ENCODE measurements at regions not wholly inside any gene's neighbourhood (a gene's known extent, or its start where the extent isn't known, plus 50 kb on each side); places are given as distances from the start of the nearest gene placed in this dataset.
"Not testable (repeated sequence)": the region's sequence is repeated elsewhere in the genome, so short reads cannot be mapped to it uniquely, and the experiment has no call there.

DNA sequence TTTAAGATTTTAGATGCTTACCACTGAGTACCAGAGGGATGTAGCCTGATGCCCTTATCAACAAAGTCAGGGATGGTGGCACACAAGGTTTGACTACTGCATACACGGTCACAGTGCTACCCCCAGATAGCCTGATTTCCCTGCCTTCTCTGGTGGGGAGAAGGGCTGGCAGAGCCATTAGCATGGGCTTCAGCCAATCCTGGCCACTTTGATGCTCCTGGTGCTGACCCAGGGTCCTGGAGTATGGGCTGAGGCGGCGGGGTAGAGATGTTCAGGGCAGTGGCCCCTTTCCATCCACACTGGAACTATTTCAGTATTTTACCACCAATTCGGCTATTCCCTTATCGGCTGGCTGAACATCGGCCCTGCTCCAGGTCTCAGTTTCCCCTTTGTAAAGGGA is 83.2 kb downstream of the POTEB3 start:
- not testable (repeated sequence) for H3K36me3 ChIP-seq; H3K27me3 ChIP-seq (ENCODE audit: insufficient read depth, low read depth, severe bottlenecking); H3K9me3 ChIP-seq (ENCODE audit: severe bottlenecking); H3K27ac ChIP-seq; DNase-seq; H3K4me3 ChIP-seq (ENCODE audit: low read depth, low read length)

DNA sequence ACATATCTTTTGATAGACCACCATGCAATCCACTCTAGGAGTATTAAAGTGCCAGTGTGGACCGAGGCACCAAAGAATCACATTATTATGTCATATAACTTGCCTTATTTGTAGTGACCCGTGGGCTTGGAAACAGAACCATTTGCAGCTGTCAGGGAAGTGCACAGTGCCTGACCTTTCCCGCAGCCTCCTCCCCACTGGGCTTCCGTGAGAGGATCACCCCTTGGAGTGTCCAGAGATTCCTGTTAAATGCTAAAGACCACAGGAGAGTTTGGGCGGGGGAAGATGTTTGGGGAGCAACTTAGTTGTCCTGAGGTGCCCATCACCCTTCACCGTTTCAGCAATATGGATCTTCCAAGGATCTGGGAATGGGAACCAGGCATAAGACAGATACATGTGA is 84.4 kb downstream of the POTEB3 start:
- H3K27me3 ChIP-seq (ENCODE audit: insufficient read depth, low read depth, severe bottlenecking); H3K4me3 ChIP-seq (ENCODE audit: low read depth, low read length); H3K9me3 ChIP-seq (ENCODE audit: severe bottlenecking); H3K27ac ChIP-seq; H3K36me3 ChIP-seq; DNase-seq: not testable (repeated sequence)

DNA sequence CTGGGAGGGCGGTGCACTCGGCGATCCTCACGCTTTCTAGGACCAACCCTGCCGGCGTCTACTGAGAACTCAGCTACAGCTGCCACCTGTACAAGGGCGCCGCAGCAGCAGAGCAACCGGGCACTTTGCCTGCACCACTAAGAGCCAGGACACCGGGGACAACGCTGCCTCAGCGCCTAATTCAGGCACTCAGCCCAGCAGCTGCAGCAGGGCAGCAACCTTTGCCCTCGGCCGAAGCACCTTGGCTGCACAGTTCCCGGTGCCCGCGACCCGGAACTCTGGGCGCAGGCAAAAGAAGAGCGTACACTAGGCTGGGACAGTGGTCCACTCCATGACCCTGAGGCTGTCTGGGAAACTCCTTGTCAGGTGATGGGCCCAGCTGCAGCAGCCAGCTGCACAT is 85.7 kb downstream of the POTEB3 start:
- H3K27me3 ChIP-seq (ENCODE audit: insufficient read depth, low read depth, severe bottlenecking); H3K4me3 ChIP-seq (ENCODE audit: low read depth, low read length); H3K36me3 ChIP-seq; H3K9me3 ChIP-seq (ENCODE audit: severe bottlenecking); H3K27ac ChIP-seq; DNase-seq: not testable (repeated sequence)

DNA sequence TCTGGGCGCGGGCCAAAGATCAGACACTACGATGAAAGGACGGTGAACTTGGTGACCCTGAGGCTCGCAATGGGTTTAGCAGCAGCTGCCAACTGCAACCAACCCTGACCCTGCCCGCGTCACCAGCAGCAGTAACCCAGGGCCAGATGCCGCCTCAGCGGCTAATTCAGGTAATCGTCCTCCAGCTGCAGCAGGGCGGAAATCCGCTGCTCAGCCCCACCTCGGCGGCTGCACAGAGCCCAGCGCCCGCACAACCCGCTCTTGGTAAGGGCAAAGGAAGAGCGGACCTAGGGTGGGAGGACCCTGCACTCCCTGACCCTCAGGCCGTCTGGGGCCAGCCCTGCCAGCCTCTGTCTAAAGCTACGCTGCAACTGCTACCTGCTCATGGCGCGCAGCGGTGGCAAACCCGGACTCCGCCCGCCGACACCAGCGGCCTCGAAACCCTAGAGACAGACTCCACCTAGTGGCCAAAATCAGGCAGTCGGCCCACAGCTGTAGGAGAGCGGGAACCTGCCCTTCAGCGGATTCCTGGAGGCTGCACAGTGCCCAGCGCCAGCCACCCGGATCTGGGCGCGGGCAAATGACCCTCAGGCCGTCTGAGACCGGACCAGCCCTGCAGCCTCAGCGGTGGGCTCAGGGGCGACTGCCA is 87.5 kb downstream of the POTEB3 start:
- H3K27ac ChIP-seq; H3K4me3 ChIP-seq (ENCODE audit: low read depth, low read length); H3K36me3 ChIP-seq; H3K9me3 ChIP-seq (ENCODE audit: severe bottlenecking); H3K27me3 ChIP-seq (ENCODE audit: insufficient read depth, low read depth, severe bottlenecking); DNase-seq: not testable (repeated sequence)

DNA sequence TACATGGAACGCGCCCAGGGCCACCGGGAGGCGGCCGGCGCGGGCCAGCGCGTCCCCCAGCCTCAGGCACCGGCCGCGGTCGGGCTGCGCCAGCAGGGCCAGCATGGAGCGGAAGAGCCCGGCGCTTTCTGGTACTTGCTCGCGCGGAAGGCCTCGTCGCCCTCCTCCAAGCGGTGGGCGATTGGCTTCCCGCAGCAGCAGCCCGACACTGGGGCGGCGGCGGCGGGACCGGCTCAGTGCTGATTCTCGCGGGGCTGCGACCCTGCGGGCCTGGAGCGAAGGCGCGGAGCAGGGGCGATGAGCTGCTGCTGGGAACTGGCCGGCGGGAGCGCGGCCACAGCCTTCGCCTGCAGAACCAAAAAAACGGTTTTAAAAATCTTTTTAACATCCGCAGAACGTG is 95.3 kb downstream of the POTEB3 start:
- H3K27ac ChIP-seq; H3K27me3 ChIP-seq (ENCODE audit: insufficient read depth, low read depth, severe bottlenecking); H3K36me3 ChIP-seq; DNase-seq; H3K4me3 ChIP-seq (ENCODE audit: low read depth, low read length); H3K9me3 ChIP-seq (ENCODE audit: severe bottlenecking): not testable (repeated sequence)

DNA sequence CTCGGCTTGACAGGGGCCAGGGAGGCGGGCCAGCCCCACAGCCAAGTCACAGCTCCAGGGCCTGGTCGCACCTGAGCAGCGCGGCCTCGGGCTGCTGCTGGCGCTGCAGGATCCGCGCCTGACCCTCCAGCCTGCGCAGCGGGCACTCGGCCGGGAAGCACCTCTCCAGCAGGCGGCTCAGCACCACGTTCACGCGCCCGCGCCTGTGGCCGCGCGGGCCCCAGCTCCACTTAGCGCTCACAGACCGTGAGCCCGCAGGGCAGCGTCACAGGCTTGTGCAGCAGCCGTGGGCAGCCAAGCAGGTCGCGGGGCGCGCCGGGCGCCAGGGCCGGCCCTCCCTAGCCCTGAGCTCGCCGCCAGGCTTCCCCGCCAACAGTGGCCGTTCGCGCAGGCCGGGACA is 95.8 kb downstream of the POTEB3 start:
- H3K36me3 ChIP-seq; H3K4me3 ChIP-seq (ENCODE audit: low read depth, low read length); H3K9me3 ChIP-seq (ENCODE audit: severe bottlenecking); DNase-seq; H3K27ac ChIP-seq; H3K27me3 ChIP-seq (ENCODE audit: insufficient read depth, low read depth, severe bottlenecking): not testable (repeated sequence)

DNA sequence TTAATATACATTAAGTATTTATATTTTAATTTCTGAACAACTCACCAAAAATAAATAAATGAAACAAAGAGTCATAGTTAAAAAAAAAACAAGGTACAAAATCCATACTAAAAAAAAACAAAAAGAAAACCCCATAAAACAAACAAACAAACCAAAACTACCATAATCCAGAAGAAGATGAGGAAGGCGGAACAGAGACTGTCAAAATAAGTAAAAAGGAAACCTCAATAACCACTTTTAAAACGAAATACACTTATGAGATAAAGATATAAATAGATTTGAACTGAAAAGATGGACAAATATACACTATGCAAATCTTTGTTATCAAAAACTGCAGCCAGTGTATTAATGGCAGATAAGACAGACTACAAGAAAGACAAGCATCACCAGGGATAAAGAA is 103.3 kb downstream of the POTEB3 start:
- H3K36me3 ChIP-seq; H3K27ac ChIP-seq; H3K4me3 ChIP-seq (ENCODE audit: low read depth, low read length); DNase-seq; H3K27me3 ChIP-seq (ENCODE audit: insufficient read depth, low read depth, severe bottlenecking); H3K9me3 ChIP-seq (ENCODE audit: severe bottlenecking): not testable (repeated sequence)

DNA sequence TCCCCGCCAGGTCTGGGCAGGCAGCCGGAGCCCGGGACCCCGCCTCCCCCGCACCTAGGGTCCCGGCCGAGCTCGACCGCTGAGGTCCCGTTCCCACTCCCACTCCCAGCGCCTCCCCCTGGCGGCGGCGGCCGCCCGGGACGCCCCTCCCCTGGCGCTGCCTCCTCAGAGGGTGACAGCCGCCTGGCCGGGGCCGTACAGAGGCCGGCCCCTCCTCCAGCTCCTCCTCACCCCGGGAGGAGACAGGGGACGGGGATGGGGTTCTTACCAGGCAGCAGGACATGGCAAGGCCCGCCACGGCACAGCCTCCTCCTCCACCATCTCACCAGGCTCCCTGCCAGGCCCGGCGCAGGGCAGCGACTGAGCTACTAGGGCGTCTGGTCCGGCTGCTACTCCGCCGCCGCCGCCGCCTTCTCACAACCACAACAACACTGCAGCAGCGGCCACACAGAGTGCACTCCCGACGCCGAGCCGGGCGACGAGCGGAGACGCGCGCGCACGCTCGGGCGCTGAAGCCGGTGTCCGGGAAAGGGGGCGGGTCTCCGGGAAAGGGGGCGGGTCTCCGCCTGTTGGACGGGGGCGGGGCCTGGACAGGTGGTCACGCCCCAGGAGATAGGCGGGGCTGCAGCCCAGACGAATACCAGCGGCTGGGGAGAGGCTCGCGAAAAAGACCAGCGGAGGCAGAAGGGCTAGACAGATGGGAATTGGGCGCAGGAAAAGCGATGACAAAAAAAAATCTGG is 115.4 kb downstream of the POTEB3 start:
- not testable (repeated sequence) for H3K9me3 ChIP-seq (ENCODE audit: severe bottlenecking); DNase-seq; H3K27ac ChIP-seq; H3K27me3 ChIP-seq (ENCODE audit: insufficient read depth, low read depth, severe bottlenecking); H3K4me3 ChIP-seq (ENCODE audit: low read depth, low read length); H3K36me3 ChIP-seq

DNA sequence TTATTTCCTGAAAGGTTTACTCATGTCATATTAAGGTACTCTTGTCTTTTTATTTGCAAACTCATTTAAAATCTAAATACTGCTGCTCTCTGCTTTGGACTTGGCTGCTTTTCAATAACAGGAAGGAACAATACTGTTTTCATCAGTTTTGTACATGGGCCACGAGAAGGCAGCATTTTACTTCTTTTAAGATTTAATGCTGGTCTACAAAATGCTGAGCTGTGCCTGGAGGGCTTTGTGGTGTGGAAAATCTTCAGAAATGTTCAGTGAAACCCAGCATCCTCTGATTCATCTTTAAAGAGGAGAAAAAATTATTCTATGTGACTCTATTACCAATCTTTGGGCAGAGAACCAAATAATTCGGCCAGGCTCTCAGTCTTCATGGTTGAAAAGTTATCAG is 155.9 kb downstream of the POTEB3 start:
- H3K27ac ChIP-seq; H3K9me3 ChIP-seq (ENCODE audit: severe bottlenecking); DNase-seq; H3K4me3 ChIP-seq (ENCODE audit: low read depth, low read length); H3K36me3 ChIP-seq; H3K27me3 ChIP-seq (ENCODE audit: insufficient read depth, low read depth, severe bottlenecking): not testable (repeated sequence)

DNA sequence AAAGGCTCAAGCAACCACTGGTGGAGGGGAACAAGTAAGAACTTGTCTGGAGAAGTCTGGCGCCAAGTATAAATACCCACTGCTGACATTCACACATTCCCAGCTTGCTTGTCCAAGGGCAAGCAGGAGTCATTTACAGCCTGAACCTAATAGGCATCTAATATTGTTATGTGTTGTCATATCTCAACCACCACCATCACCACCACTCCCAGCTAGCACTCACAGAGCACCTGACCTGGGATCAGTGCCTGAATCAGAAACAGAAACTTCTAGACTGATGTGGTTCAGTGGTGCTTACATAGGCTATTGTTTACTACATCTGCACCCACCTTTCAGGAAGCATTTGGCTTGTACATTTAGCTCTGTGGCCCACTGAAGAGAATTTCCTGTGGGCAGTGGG is 157.1 kb downstream of the POTEB3 start:
- not testable (repeated sequence) for DNase-seq; H3K27me3 ChIP-seq (ENCODE audit: insufficient read depth, low read depth, severe bottlenecking); H3K4me3 ChIP-seq (ENCODE audit: low read depth, low read length); H3K27ac ChIP-seq; H3K9me3 ChIP-seq (ENCODE audit: severe bottlenecking); H3K36me3 ChIP-seq

DNA sequence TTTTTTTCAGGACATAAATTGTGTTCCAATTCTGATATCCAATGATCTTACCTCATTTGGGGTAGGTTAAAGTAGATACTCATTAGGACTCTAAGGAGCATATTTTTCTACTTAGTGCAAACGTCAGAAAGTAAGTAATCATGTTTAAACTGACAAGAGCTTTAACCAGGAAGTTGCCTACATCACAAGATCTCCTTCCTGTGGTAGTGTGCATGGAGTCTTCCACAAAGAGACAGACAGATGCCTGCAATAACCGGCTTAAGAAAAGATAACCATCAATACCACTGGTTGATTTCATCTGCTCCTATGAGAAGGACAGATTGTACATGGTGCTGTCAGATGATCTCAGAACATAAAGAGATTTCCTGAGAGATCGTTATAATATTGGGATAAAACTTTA is 160.0 kb downstream of the POTEB3 start:
- H3K4me3 ChIP-seq (ENCODE audit: low read depth, low read length); H3K27me3 ChIP-seq (ENCODE audit: insufficient read depth, low read depth, severe bottlenecking): not testable (repeated sequence)

DNA sequence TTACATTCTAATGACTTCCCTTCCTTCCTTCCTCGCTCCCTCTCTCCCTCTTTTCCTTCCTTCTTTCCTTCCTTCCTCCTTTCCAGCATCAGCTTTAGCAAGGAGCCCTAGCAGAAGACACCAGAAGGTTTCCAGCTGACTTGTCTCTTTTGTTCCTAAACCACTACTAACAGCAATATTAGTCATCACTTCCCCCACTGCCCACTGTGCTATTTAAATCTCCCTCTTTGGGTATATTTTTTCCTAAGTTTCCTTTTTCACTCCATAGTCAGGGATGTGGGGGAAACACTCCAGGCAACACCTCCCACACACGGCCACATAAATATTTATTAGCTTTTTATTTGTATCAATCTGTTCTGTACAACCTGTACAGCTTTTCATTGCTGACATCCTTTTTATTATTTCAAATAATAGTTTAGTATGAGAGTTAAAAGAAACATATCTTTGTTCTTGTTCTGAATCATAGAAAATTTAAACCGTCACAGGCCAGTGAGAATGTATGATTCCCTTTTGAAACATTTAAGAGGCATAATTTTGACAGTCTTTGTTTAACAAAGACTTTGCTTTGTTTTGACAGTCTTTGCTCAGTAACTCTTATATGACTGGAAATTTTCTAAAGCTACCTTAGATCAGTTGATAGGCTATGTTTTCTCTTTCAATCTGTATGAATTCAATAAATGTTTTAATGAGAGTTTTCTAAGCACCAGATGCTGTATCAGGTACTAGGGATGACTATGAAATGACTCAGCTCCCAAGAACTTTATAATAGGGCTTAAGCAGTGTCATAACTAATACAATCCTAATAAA is 167.9 kb downstream of the POTEB3 start:
- DNase-seq; H3K36me3 ChIP-seq; H3K9me3 ChIP-seq (ENCODE audit: severe bottlenecking); H3K27ac ChIP-seq; H3K4me3 ChIP-seq (ENCODE audit: low read depth, low read length): not testable (repeated sequence)
- H3K27me3 ChIP-seq (ENCODE audit: insufficient read depth, low read depth, severe bottlenecking), result peaks cover 17% of the 10 kb centered on the region

More for the DNA sequence above, 160.0 kb downstream of the POTEB3 start:
- H3K36me3 ChIP-seq; DNase-seq; H3K27ac ChIP-seq; H3K9me3 ChIP-seq (ENCODE audit: severe bottlenecking): not testable (repeated sequence)

All from WERI-Rb-1 (cell line).